HepG2 (cell line): ENCODE measurements at regions not wholly inside any gene's neighbourhood (a gene's known extent, or its start where the extent isn't known, plus 50 kb on each side); places are given as distances from the start of the nearest gene placed in this dataset.

Experiments used
- CREB1 ChIP-seq, 2 experiments: fragments of 450-650 bp in 1 of 2; IDR thresholded peaks; 2 replicates each; pipeline ENCODE4 v1.6.1; 2016 to 2017; ENCODE audit warnings: control low read depth in 1 of 2, mild to moderate bottlenecking in 1 of 2, missing compliant biosample characterization in 1 of 2, missing genetic modification characterization in 1 of 2
- GATAD1 ChIP-seq: IDR thresholded peaks from 2 replicates; pipeline ENCODE4 v1.6.1; 2016; ENCODE audit warnings: missing genetic modification reagents, missing compliant biosample characterization
- HMG20B ChIP-seq: conservative IDR thresholded peaks from 2 replicates; pipeline ENCODE4 v1.6.1; 2016; ENCODE audit warnings: missing genetic modification reagents, missing compliant biosample characterization
- HNF4A ChIP-seq: sonication (generic); formaldehyde crosslinking; IDR thresholded peaks from 2 replicates; pipeline ENCODE4 v1.4.0; 2020; ENCODE audit warnings: missing genetic modification reagents
- KDM1A ChIP-seq: IDR thresholded peaks from 2 replicates; pipeline ENCODE4 v1.6.1; 2016; ENCODE audit warnings: missing compliant biosample characterization
- MAFK ChIP-seq, 2 experiments: IDR thresholded peaks in 1 of 2; conservative IDR thresholded peaks in 1 of 2; 2 replicates each; pipeline ENCODE4 v1.6.1; 2011; ENCODE audit warnings: improper control_type of control experiment in 2 of 2, low read length in 2 of 2
- MTF1 ChIP-seq: sonication (generic); formaldehyde crosslinking; IDR thresholded peaks from 2 replicates; pipeline ENCODE4 v1.5.0; 2020; ENCODE audit warnings: missing genetic modification reagents
- PHF5A ChIP-seq: IDR thresholded peaks from one replicate; pipeline ENCODE4 v1.6.1; 2018; ENCODE audit warnings: low read depth, missing genetic modification reagents; ENCODE audit not compliant: unreplicated experiment
- PHF8 ChIP-seq: sonication (generic); formaldehyde crosslinking; IDR thresholded peaks from 2 replicates; pipeline ENCODE4 v1.5.0; 2020; ENCODE audit warnings: missing genetic modification reagents
- POGZ ChIP-seq: sonication (generic); formaldehyde crosslinking; IDR thresholded peaks from 2 replicates; pipeline ENCODE4 v1.4.0; 2020; ENCODE audit warnings: mild to moderate bottlenecking, missing genetic modification reagents
- RAD21 ChIP-seq: fragments of 450-650 bp; formaldehyde crosslinking; IDR thresholded peaks from 2 replicates; pipeline ENCODE4 v1.5.0; 2020; ENCODE audit warnings: mild to moderate bottlenecking
- RARA ChIP-seq: IDR thresholded peaks from 2 replicates; pipeline ENCODE4 v1.6.1; 2016; ENCODE audit warnings: missing genetic modification reagents, missing compliant biosample characterization
- RXRB ChIP-seq: IDR thresholded peaks from 2 replicates; pipeline ENCODE4 v1.6.1; 2016; ENCODE audit warnings: borderline replicate concordance, missing genetic modification reagents, missing compliant biosample characterization
- SIN3A ChIP-seq: IDR thresholded peaks from 2 replicates; pipeline ENCODE4 v1.6.1; 2011; ENCODE audit warnings: low read depth, mild to moderate bottlenecking, control low read depth, low read length, borderline replicate concordance
- SOX13 ChIP-seq, 3 experiments: fragments of 450-650 bp in 1 of 3; sonication (generic) in 1 of 3; formaldehyde crosslinking in 1 of 3; IDR thresholded peaks in 2 of 3; conservative IDR thresholded peaks in 1 of 3; 2 replicates each; pipeline versions ENCODE4 v1.5.0 to v1.6.1; 2016 to 2020; ENCODE audit warnings: antibody characterized with exemption in 1 of 3, mild to moderate bottlenecking in 1 of 3, missing compliant biosample characterization in 1 of 3, missing genetic modification reagents in 1 of 3, moderate library complexity in 1 of 3
- TBL1XR1 ChIP-seq: fragments of 150-350 bp; IDR thresholded peaks from 2 replicates; pipeline ENCODE4 v1.6.1; 2014; ENCODE audit warnings: borderline replicate concordance, low read length; ENCODE audit not compliant: partially characterized antibody
- TCF7 ChIP-seq: sonication (generic); IDR thresholded peaks from 2 replicates; pipeline ENCODE4 v1.6.1; 2016; ENCODE audit warnings: antibody characterized with exemption, low read depth
- TFAP4 ChIP-seq: sonication (generic); IDR thresholded peaks from 2 replicates; pipeline ENCODE4 v1.6.1; 2016; ENCODE audit warnings: low read depth, borderline replicate concordance
- ZBTB8A ChIP-seq: sonication (generic); formaldehyde crosslinking; IDR thresholded peaks from 2 replicates; pipeline ENCODE4 v1.4.0; 2020; ENCODE audit warnings: mild to moderate bottlenecking, low read depth, missing genetic modification reagents, borderline replicate concordance
- ZNF124 ChIP-seq: sonication (generic); formaldehyde crosslinking; IDR thresholded peaks from 2 replicates; pipeline ENCODE4 v1.4.0; 2020; ENCODE audit warnings: missing genetic modification reagents
- ZNF317 ChIP-seq: sonication (generic); formaldehyde crosslinking; IDR thresholded peaks from 2 replicates; pipeline ENCODE4 v1.5.0; 2020; ENCODE audit warnings: mild to moderate bottlenecking, missing genetic modification reagents
- ZNF567 ChIP-seq: sonication (generic); formaldehyde crosslinking; IDR thresholded peaks from 2 replicates; pipeline ENCODE4 v1.8.1; 2023; ENCODE audit warnings: mild to moderate bottlenecking, missing genetic modification reagents, borderline replicate concordance
- ZNF644 ChIP-seq: IDR thresholded peaks from 2 replicates; pipeline ENCODE4 v1.6.1; 2016; ENCODE audit warnings: low read depth
- ZNF792 ChIP-seq: IDR thresholded peaks from 2 replicates; pipeline ENCODE4 v1.6.1; 2016
- TF ChIP-seq, protein P1 (sequence below): sonication (generic); formaldehyde crosslinking; IDR thresholded peaks from 2 replicates; pipeline ENCODE4 v1.4.0; 2020; ENCODE audit warnings: missing genetic modification reagents
- TF ChIP-seq, protein P2 (sequence below): IDR thresholded peaks from 2 replicates; pipeline ENCODE4 v1.6.1; 2012; ENCODE audit warnings: inconsistent platforms
- TF ChIP-seq, protein P3 (sequence below): IDR thresholded peaks from 2 replicates; pipeline ENCODE4 v1.6.1; 2016; ENCODE audit warnings: mild to moderate bottlenecking

DNA sequence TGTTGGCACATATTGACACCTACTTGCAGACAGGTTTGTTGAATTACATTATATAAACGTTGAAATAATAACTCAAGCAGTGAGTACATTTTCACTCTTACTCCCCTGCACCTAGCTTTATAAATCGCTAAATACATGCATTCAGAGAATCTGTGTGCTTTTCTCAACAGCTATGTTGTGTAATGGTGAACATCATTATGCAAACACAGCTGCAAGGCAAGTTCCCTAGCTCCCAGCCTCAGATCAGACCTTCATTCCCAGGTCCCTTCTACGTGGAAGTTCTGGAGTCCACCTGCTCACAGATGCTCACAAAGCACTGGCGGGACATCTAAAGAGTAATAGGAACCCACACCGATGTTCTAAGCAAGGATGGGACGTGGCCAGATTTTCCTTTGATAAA is 86.8 kb upstream of the PEG3 start (continued):
- TF ChIP-seq, protein P1, sequence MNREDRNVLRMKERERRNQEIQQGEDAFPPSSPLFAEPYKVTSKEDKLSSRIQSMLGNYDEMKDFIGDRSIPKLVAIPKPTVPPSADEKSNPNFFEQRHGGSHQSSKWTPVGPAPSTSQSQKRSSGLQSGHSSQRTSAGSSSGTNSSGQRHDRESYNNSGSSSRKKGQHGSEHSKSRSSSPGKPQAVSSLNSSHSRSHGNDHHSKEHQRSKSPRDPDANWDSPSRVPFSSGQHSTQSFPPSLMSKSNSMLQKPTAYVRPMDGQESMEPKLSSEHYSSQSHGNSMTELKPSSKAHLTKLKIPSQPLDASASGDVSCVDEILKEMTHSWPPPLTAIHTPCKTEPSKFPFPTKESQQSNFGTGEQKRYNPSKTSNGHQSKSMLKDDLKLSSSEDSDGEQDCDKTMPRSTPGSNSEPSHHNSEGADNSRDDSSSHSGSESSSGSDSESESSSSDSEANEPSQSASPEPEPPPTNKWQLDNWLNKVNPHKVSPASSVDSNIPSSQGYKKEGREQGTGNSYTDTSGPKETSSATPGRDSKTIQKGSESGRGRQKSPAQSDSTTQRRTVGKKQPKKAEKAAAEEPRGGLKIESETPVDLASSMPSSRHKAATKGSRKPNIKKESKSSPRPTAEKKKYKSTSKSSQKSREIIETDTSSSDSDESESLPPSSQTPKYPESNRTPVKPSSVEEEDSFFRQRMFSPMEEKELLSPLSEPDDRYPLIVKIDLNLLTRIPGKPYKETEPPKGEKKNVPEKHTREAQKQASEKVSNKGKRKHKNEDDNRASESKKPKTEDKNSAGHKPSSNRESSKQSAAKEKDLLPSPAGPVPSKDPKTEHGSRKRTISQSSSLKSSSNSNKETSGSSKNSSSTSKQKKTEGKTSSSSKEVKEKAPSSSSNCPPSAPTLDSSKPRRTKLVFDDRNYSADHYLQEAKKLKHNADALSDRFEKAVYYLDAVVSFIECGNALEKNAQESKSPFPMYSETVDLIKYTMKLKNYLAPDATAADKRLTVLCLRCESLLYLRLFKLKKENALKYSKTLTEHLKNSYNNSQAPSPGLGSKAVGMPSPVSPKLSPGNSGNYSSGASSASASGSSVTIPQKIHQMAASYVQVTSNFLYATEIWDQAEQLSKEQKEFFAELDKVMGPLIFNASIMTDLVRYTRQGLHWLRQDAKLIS (CRISPR knock-in tag), result 0 out of 2 replicates have a peak, but pooled peaks have one; percentile 61
- no peak for TF ChIP-seq CREB1 (IDR thresholded peaks at IDR 0.05)
- TF ChIP-seq CREB1 (CRISPR knock-in tag; IDR thresholded peaks at IDR 0.05), result 0 out of 2 replicates have a peak, but pooled peaks have one; percentile 12
- TF ChIP-seq PHF5A, result peak; percentile 48
- no peak for TF ChIP-seq MTF1 (CRISPR knock-in tag)
- 0 out of 2 replicates have a peak, but pooled peaks have one; percentile 13 for TF ChIP-seq ZNF567 (CRISPR knock-in tag)
- peak; percentile 67; the same call in 1 of the 2 replicates for TF ChIP-seq RXRB (CRISPR knock-in tag)
- TF ChIP-seq ZNF317 (CRISPR knock-in tag), result 0 out of 2 replicates have a peak, but pooled peaks have one; percentile 37
- no peak for TF ChIP-seq MAFK (conservative IDR thresholded peaks at IDR 0.05 in 1 of 2, IDR thresholded peaks at IDR 0.05 in 1 of 2; ENCODE audit: low read length in 2 of 2)
- TF ChIP-seq POGZ (CRISPR knock-in tag), result peak; percentile 66; the same call in 1 of the 2 replicates
- TF ChIP-seq RAD21 (CRISPR knock-in tag), result no peak
- peak; percentile 76; the same call in 1 of the 2 replicates for TF ChIP-seq ZNF644 (CRISPR knock-in tag)
- peak; percentile 33 for TF ChIP-seq PHF8 (CRISPR knock-in tag)
- no peak for TF ChIP-seq TBL1XR1
- TF ChIP-seq, protein P2, sequence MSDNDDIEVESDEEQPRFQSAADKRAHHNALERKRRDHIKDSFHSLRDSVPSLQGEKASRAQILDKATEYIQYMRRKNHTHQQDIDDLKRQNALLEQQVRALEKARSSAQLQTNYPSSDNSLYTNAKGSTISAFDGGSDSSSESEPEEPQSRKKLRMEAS, result peak; percentile 56
- no peak; the same call in 1 of the 2 replicates for TF ChIP-seq SOX13 (IDR thresholded peaks at IDR 0.05)
- TF ChIP-seq SOX13 (CRISPR knock-in tag; conservative IDR thresholded peaks at IDR 0.05 in 1 of 2, IDR thresholded peaks at IDR 0.05 in 1 of 2), result peak in 1 of 2 experiments; percentile 54; a peak in 1 of 4 replicates
- TF ChIP-seq ZBTB8A (CRISPR knock-in tag), result no peak
- peak; percentile 66 for TF ChIP-seq HNF4A (CRISPR knock-in tag)
- TF ChIP-seq, protein P3, sequence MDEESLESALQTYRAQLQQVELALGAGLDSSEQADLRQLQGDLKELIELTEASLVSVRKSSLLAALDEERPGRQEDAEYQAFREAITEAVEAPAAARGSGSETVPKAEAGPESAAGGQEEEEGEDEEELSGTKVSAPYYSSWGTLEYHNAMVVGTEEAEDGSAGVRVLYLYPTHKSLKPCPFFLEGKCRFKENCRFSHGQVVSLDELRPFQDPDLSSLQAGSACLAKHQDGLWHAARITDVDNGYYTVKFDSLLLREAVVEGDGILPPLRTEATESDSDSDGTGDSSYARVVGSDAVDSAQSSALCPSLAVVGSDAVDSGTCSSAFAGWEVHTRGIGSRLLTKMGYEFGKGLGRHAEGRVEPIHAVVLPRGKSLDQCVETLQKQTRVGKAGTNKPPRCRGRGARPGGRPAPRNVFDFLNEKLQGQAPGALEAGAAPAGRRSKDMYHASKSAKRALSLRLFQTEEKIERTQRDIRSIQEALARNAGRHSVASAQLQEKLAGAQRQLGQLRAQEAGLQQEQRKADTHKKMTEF, result peak; percentile 52
- peak; percentile 98 for TF ChIP-seq TFAP4
- peak; percentile 66 for TF ChIP-seq HMG20B (CRISPR knock-in tag)
- peak; percentile 63; the same call in 1 of the 2 replicates for TF ChIP-seq ZNF124 (CRISPR knock-in tag)
- TF ChIP-seq KDM1A, result peak; percentile 20; the same call in 1 of the 2 replicates
- TF ChIP-seq SIN3A, result no peak
- TF ChIP-seq GATAD1 (CRISPR knock-in tag), result no peak
- TF ChIP-seq ZNF792 (CRISPR knock-in tag), result peak; percentile 72; the same call in 1 of the 2 replicates
- peak; percentile 53 for TF ChIP-seq TCF7
- TF ChIP-seq RARA, result peak; percentile 82
